ENCODE measurements at regions not wholly inside any gene's neighbourhood (a gene's known extent, or its start where the extent isn't known, plus 50 kb on each side); places are given as distances from the start of the nearest gene placed in this dataset.

DNA sequence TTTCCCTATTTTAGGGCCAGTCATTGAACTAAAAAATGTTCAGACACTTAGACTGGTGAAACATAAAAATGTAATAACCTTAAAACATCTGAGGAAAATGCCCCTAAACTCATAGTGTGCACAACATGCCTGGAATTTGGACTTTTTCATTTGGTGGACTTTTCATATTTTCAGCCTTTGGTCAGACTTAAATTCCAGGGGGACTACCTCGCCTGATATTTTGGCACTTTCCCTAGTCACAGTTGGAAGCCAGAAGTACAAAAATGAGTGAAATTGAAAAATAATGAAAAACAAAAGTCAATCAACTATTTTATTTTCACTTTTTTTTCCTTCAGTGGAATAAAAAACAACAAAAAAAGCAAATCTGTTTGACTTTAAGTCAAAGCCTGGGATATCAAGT lies 256.2 kb downstream of the ACTL7B start:
- no peak for DNase-seq

DNA sequence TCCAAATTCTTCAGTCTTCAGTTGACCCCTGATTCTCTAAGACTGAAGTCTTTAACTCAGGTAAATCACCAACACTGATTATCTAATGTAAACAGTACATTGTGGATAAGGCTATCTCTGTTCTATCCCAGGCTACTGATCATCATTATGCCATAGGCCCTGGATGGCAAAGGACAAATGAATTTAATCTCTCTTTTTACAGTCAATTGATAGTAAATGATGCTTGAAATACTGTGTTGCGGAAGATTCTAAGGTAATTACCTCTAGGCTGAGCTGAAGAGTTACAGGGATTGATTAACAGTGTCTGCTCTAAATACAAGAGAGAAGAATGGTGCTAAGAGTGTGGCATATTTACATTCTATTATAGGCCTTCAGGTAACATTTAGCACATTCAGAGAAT lies 264.7 kb downstream of the ACTL7B start:
- no peak for DNase-seq

DNA sequence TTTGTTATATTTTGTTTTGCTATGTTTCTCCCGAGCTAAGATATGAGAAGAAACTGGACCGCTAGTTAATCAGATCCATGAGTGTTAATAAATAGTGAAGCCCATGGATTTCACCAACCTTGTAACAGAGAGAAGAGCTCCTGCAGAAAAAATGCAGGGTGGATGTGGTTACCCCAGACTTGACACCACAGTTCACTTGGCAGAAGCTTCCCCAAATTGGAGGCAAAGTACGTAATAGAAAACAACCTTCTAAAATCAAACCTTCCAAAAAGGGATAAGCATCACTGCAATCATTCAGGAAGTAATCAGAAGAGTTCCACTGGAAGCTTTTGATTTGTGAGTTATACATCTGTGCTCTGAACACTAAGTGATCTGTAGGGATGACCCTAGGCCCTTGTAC lies 267.5 kb downstream of the ACTL7B start:
- DNase-seq = no peak

DNA sequence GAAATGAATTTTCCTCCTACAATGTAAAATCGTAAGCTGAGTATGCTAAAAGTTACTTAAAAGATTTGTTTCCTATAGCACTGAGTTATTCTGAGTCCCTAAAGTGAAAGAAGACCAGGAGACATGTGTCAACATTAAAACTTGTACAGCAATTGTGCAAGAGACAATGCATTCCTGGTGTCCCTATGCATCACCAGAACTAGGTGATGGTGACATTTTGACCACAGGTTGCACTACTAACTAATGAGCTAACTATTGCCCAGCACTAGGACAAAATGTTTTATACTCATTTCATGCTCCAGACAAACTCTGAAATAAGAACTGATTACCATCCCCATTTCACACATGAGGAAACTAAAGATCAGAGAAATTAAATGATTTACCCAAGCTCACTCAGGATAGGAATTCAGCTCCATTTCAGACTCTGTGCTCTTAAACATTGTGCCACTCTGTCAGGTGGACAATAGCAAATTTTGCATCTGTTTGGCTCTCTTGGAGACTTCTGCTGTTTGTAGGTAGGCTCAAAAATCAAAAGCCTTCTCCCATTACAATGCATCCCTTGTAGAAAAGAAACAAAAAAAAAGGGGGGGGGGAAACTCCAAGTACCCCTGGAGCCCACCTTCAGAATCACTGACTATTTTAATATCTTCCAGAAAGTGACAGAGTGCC lies 269.2 kb downstream of the ACTL7B start:
- DNase-seq = no peak

DNA sequence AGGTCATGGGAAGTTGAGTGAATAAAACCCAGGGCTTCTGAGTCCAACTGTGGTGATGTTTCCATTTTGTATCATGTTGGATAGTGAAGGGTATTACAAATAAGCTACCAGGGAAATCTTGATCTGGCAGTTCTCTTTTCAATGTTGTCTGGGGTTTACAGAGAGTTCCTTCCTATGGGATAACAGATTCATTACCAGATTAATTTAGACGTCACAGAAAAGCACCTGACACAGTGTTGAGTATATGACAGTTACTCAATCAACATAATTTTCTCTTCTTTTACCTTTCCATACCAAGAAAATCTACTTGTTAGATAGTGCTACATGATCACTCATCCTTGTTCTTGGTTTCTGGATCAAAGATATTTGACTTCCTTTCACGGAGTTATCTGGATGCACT lies 270.9 kb downstream of the ACTL7B start:
- DNase-seq = no peak

DNA sequence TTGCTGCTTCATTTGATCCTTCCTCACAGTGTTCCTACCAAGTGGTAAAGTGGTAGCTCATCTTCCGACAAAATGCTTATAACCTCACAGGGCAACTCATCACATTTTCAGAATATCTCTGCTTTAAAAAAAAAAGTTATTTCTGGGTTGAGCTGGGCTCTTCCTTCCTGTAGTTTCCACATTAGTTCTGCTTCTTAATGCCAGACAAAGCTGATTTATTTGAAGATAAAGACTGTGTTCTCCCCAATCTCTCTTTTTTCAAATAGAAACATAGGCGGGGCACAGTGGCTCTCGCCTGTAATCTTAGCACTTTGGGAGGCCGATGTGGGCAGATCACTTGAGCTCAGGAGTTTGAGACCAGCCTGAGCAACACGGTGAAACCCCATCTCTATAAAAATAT lies 273.1 kb downstream of the ACTL7B start:
- no peak for DNase-seq

DNA sequence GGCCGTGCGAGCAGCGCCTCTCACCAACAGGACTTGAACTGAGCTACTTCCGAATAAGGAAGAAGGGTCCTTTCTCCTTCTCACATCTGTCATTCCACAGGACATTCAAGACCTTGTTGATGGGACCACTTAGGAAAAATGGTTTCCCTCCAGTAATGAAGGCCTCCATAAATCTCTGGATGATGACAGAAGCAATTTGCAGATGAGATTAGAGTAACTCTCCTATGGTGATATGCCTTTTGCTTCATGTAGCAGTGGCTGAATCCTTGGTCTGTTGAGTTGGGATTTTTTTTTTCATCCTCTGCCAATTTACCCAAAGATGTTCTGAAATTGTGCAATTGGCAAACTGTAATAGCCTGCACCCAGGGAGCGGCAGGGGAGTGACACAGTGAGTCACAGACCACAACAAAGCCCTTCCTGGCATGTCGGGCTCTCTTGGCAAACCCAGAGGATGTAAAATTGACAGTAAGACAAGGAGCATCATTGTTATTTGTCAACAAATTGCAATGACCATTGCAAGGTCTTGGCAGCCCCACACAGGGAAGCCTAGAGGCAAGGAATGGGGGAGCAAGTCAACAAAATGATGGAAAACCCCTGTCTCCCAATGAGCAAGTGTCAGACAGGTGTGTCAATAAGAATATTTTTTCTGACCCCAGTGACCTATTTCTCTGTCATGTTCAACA lies 275.9 kb downstream of the ACTL7B start:
- no peak for DNase-seq

DNA sequence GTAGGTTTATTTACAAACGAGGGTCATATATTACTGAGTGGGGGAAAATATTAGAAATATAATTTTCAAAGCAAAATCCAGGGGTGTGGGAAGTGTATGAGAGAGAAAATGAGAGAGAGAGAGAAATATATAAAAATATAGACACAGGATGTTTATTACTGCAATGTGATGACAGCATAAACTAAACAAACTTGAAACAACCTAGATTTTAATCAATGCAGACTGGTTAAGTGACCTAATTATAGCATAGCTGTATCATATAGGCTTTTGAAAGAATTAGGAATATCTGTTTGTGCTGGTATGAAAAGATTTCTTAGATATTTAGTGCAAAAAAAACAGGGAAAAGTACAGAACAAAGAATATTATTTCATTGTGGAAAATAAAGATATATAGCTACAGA lies 280.5 kb downstream of the ACTL7B start:
- DNase-seq = no peak

DNA sequence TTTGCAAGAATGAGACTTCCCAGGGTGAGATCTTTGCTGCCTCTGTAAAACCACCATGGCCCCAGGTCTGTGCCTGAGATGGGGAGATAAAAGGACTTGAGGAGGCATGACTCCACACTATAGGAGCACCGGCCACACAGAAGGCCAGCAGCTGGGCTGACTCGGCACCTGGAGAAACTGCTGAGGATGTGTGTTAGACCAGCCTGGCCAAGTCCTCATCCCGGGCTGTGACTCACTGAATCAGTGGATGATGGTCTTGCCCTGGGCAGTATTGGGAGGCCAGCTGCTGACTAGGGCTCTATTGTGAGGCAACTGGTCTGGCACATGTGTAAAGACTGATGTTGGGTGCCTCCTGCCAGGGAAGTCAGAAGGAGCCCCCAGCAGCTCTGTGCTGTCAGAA lies 286.2 kb downstream of the ACTL7B start:
- no peak for DNase-seq

DNA sequence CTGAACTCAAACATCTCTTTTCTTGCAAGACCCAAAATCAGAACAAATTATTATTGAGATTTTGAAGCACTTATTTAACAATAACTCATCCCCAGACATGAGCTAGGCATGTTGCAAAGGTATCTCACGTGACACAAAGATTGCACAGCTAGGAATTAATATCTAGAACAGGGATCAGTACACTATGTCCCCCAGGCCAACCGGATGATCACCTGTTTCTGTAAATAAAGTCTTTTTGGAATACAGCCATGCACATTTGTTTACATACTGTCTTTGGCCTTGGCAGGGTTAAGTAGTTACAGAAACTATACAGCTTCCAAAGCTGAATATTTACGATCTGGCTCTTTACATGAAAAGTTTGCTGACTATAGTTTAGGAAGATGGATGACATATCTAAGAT lies 287.7 kb downstream of the ACTL7B start:
- no peak for DNase-seq

DNA sequence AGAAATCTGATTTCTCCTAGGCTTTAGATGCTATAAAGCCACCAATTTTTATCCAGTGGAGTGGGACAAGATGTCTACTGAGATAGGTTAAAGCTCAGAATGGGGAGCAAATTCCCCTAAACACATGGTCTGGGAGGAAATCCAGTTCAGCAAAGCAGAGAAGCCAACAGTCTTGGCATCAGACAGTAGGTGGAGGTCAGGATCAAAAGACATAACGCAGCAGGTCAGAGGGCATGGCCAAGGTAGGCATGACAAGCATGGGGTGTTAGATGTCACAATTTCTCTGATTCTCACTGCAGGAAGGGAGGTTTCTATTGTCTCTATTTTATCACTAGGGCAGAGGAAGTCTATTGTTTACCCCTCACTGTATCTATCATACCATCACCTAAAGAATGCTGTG lies 288.2 kb downstream of the ACTL7B start:
- DNase-seq = no peak

DNA sequence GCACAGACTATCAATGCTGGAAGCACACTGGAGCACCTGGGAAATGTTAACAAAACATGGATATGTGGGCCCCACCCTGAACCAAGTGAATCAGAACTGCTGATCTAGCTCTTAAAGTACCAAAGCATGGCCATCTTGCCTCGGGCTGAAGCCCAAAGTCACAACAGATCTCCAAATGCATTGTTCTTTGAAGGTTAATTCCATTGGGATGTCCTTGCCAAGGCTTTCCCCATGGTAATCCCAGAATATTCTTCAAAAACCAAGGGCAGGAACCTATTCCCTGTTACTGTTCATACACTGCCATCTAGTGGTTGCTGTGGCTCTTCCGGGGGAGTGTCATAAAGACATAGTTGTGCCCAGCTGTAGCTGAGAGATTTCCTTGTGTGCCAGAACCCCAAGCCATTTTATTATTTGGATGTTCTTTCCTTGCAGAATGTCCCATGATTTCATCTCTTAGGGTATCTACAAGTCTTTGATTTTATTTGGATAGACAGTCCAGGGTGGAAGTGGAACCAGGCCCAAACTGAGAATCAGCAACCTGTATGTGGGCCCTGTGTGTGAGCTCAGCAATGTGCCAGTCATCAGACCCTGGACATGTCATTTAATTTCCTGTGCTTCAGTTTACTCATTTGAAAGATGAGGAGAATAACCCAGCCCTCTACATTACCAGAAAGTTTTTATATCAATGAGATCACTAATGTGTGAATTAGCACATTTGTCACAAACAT lies 290.0 kb downstream of the ACTL7B start:
- no peak for DNase-seq

DNA sequence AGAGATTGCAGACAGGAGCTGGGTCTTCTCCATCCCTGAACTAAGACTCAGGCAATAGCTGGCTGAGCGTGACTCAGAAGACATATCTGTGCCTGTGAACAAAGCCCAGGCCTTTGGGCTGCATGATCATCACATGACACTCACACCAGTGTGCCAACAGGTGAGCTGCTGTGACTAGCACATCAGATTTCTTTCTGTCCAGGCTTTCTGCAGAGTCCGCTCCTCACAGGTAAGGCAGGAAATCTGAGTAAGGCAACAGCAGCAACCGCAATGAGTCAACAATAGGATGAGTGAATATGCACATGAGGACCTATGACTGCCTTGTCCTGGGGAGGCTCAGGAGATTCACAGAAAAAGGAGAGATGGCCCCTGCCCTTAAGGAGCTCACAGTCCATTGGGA lies 293.6 kb downstream of the ACTL7B start:
- DNase-seq = no peak

DNA sequence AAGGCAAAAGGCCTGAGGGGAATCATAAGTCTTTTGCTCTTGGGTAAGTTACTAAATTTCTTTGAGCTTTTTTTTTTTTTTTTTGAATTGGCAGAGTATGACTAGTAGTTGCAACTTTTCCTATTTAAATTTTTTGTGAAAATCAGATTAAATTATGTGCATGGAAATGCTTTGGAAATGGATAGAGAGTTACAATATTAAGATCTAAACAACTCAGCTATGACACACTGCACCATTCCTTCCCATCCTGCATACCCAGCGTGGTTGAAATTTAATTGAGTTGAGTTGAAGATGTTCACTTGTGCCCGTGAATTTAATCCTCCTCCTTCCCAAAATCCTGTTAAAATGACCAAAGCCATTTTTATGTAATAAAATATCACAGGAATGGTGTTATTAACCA lies 296.4 kb downstream of the ACTL7B start:
- DNase-seq = no peak

DNA sequence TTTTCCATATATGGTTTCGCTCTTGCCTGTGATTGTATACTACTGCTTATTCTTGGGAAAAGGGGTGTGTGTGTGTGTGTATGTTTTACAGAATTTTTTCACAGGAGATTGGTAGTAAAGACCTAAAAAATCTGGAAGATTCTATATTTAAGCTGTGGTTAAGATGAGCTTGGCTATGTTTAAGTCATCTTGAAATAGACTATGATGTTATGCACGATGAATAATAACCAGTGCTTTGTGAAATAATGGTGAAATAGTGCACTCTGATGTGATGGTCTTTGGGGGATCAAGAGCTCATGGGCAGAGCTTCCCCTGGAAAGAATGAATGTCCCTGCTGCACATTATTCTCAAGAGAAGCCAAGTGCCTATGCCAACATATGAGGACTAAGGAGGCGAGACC lies 301.0 kb downstream of the ACTL7B start:
- DNase-seq = no peak

DNA sequence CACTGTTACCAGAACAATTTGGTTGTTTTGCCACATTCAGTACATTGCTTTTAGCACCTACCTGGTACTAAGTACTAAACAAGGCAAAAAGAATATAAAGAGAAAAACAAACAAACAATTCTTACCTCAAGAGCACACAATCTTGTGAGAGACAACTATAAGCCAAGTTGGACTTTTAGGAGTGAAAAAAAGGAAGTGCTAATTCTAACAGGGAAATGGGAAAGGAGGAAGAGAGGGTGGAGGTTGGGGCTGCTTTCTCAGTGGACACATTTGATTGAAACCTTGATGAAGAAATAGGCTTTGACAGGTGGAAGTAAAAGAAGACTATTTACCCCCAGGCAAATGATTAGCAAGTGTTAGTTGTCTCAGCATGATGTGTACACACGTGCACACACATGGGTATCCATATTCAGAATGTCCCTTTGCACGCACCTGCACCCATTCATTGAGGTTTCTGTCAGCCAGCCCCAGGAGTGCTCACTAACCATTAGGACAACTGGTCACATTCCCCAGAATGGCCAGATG lies 302.6 kb downstream of the ACTL7B start:
- DNase-seq = no peak

DNA sequence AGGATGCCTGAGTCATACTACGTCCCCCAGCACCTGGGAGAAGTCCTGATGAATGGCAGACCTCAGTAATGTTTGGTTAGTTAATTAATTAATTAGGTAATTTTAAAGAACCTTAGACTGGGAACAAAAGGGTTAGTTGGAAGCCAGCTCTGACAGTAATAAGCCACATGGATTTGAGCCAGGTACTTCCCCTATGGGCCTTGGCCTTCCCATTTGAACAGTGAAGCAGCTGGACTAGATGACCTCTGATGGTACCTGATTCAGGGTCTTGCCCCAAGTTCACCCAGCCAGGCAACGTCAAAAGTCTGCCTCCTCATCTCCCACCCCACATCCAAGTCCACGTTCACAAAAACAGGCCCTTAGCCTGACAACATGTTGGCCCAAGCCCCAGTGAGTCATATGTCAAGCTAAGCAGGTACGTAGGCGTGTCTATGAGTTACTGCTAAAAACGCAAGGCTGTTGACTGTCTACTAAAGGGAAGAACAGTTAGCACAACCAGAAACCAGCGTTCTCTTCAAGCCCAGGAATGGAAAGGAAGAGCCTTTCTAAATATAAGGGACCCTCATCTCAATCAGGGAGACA lies 303.2 kb downstream of the ACTL7B start:
- no peak for DNase-seq

DNA sequence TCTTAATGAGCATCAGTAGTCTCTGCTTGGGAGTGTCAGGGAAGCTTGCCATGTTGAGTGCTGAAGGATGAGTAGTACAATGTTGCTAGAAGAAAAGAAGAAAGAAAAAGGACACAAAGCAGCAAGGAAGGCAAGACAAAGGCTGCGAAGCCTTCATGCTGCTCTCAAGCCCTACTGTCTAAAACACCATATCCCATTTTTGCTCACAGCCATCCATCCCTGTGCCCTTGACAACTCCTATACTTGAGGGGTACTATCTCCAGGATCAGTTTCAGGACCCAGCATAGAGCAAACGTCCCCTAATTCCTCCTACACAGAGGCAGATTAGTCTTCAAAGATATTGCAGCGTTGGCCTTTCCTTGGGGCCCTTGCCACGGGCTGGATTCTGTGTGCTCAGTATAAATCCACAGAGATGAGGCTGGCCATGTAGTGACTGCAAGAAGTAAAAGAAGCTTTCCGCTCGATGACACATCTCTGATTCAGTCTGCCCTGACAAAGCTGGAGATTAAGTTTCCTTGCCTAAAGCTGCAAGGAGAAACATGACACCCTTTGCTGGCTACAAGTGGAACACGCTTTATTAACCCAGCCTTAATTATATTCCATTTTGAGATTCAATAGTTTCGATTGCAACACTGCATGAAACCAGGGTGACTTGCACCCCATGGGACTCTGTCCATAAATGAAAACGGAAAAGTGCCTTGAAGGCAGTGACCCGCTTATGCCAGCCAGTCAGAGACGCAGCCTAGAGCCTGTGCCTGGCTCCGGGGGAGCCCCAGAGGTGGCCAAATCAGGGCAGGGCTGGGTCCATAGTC lies 304.6 kb downstream of the ACTL7B start:
- DNase-seq = no peak

DNA sequence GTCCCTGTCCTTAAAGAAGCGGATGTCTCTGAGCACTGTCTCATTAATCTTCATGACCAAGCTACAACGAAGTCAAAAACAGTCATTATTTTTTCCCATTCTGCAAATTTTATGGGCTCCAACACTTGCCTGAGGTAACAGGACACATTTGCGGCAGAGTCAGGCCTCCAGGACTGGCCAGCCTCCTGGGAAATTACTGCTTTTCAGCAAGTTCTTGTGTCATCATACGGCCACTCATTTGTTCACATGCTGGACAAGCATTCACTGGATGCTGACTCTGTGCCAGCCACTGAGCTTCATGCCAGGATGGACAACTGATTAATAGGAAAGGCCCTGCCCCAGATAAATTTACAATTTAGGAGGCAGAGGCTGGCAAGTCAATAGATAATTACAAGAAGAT lies 305.7 kb downstream of the ACTL7B start:
- DNase-seq = no peak

DNA sequence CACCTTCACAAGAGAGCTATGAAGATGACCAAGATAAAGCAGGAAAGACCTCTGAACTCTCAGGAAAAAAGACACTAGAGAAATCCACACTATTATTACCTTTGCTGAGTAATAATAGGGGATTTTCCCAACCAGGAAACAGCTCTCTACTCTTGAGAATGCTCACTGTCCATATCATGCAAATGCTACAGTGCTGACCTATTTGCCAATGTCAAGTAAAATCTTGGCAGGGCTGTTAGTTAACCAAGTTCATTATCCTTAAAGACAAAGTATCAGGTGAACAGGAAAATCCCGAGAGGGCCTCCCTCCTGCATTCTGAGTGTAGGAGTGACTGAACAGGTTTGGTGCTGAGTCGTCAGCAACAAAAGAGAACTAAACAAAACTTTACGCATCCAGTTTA lies 306.6 kb downstream of the ACTL7B start:
- no peak for DNase-seq

DNA sequence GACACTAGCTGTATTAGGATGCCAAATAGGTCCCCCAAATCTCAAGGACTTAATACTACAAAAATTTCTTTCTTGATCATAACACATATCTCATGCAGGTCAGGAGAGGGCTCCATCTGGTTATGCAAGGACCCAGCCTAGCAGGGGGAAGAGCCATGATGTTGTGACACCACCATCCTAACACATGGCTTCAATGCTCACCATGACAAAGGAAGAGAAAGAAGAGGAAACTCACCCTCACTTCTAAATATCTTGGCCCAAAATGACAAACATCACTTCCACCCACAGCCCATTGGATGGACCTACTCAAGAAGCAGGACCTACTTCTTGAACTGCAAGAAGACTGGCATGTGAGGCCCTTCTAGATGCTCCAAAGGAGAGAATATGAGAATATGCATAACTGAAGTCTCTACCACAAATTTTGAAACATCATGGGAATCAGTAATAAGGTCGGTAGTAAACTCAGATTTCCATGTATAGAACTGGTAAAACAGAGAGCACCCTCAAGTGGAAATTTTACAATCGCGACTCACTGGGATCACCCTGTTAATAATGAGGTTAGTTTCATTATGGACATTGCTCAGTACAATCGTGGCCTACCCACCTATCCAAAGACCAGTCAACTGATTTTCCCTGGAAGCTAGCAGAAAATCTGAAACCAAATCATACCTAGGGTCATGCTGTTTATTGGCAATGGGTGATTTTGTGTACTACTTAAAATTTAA lies 308.2 kb downstream of the ACTL7B start:
- no peak for DNase-seq

DNA sequence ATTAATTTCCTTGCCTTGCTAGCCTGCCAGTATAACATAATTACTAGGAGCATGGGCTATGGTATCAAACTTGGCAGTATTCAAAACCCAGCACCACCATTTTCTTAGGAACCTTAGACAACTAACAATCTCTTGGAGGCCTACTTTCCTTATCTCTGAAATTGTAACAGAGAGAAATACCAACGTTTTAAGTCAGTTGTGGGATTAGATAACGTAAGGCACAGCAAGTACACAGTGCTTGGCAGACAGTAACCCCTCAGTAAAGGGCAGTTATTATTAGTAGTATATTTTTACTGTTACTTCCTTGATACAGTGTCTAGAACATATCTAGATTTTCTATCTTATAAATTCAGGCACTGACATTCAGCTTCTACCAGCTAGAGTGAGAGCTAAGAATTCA lies 309.6 kb downstream of the ACTL7B start:
- DNase-seq = no peak

Data from activated CD4-positive, CD25-positive, alpha-beta regulatory T cell (primary cell).